Endothelial cell of umbilical vein (primary cell): ENCODE measurements at regions not wholly inside any gene's neighbourhood (a gene's known extent, or its start where the extent isn't known, plus 50 kb on each side); places are given as distances from the start of the nearest gene placed in this dataset.

Experiments used
- BruUV-seq: library from RNA; stranded (reverse); fragments of 400-500 nt; replicated peaks from 2 replicates; lab custom pipeline; 2021; lab: Mats Ljungman, UMichigan
- CTCF ChIA-PET: fragments of 300-600, 350-600 bp; sonication (Branson Sonifier 250); formaldehyde crosslinking; loops from one replicate; lab custom pipeline; 2021; ENCODE audit warnings: antibody characterized with exemption, inconsistent platforms; lab: Charles Lee
- POLR2A ChIA-PET: fragments of 300-600, 350-600 bp; sonication (Branson Sonifier 250); formaldehyde crosslinking; loops from one replicate; lab custom pipeline; 2021; ENCODE audit warnings: antibody characterized with exemption, inconsistent platforms; lab: Charles Lee
- DNase-seq: peaks from one replicate; pipeline ENCODE4 v3.0.0-alpha.2; 2011; ENCODE audit warnings: low read depth, low spot score
- FAIRE-seq: peaks from 2 replicates; lab custom pipeline; 2011; peaks lifted over from hg19 to GRCh38; lab: Jason Lieb, UNC
- H2AFZ ChIP-seq: 2 replicates; pipeline ENCODE4 v1.6.0; 2012; ENCODE audit warnings: low read depth, low read length, control low read depth, inconsistent platforms
- H3K27ac ChIP-seq: 2 replicates; pipeline ENCODE4 v1.5.1; 2011; ENCODE audit warnings: low read depth, mild to moderate bottlenecking, control low read depth, low read length, moderate library complexity; ENCODE audit not compliant: insufficient read depth
- H3K27me3 ChIP-seq, 2 experiments: 2 replicates each; pipeline versions ENCODE4 v1.6.0 to v1.6.1; 2011; ENCODE audit warnings: low read length in 2 of 2, mixed read lengths in 1 of 2; ENCODE audit not compliant: control insufficient read depth in 2 of 2, insufficient read depth in 2 of 2
- H3K36me3 ChIP-seq, 2 experiments: 2 replicates in 1 of 2; 3 replicates in 1 of 2; pipeline ENCODE4 v1.5.1; 2011; ENCODE audit warnings: low read length in 2 of 2, mild to moderate bottlenecking in 1 of 2, moderate library complexity in 1 of 2; ENCODE audit not compliant: control insufficient read depth in 2 of 2, insufficient read depth in 2 of 2; ENCODE audit errors: extremely low read depth in 1 of 2
- H3K4me1 ChIP-seq: 3 replicates; pipeline ENCODE4 v1.5.1; 2011; ENCODE audit warnings: mild to moderate bottlenecking, low read length; ENCODE audit not compliant: control insufficient read depth, insufficient read depth; ENCODE audit errors: extremely low read depth
- H3K4me2 ChIP-seq: 2 replicates; pipeline ENCODE4 v1.6.1; 2011; ENCODE audit warnings: low read length, control low read depth, mixed read lengths; ENCODE audit not compliant: insufficient read depth
- H3K4me3 ChIP-seq, 3 experiments: fragments of 200-600 bp in 1 of 3; sonication (generic), shearing (Covaris generic) in 1 of 3; replicated peaks in 1 of 3; 2 replicates each; pipeline ENCODE4 v1.5.1; 2011 to 2016; ENCODE audit warnings: control low read depth in 3 of 3, low read length in 3 of 3, mild to moderate bottlenecking in 2 of 3, inconsistent platforms in 1 of 3, low read depth in 1 of 3, moderate library complexity in 1 of 3; ENCODE audit not compliant: insufficient read depth in 1 of 3
- H3K79me2 ChIP-seq: 2 replicates; pipeline ENCODE4 v1.6.0; 2012; ENCODE audit warnings: low read length, inconsistent platforms; ENCODE audit not compliant: control insufficient read depth, insufficient read depth
- H3K9ac ChIP-seq: replicated peaks from 2 replicates; pipeline ENCODE3; 2011; ENCODE audit warnings: low read length, control low read depth; ENCODE audit not compliant: insufficient read depth; ENCODE audit errors: extremely low read depth
- H3K9me1 ChIP-seq: replicated peaks from 3 replicates; pipeline ENCODE4 v1.6.0; 2011; ENCODE audit warnings: mild to moderate bottlenecking, low read length; ENCODE audit not compliant: control insufficient read depth, insufficient read depth; ENCODE audit errors: extremely low read depth
- H3K9me3 ChIP-seq: replicated peaks from 2 replicates; pipeline ENCODE4 v1.5.1; 2012; ENCODE audit warnings: low read length, inconsistent platforms; ENCODE audit not compliant: control insufficient read depth, insufficient read depth
- H4K20me1 ChIP-seq: replicated peaks from 2 replicates; pipeline ENCODE3; 2011; ENCODE audit warnings: mild to moderate bottlenecking, low read length; ENCODE audit not compliant: control insufficient read depth, insufficient read depth; ENCODE audit errors: extremely low read depth
- CTCF ChIP-seq, 2 donors: IDR thresholded peaks; 1 replicate in 1 of 2; 2 replicates in 1 of 2; pipeline ENCODE4 v1.5.1; 2011; ENCODE audit warnings: low read length in 2 of 2, mild to moderate bottlenecking in 2 of 2, moderate library complexity in 2 of 2, control low read depth in 1 of 2, inconsistent platforms in 1 of 2, low read depth in 1 of 2; ENCODE audit not compliant: insufficient read depth in 1 of 2; ENCODE audit errors: extremely low read depth in 1 of 2
- EZH2 ChIP-seq: IDR thresholded peaks from 2 replicates; pipeline ENCODE4 v1.6.1; 2012; ENCODE audit warnings: borderline replicate concordance, low read depth, mild to moderate bottlenecking, moderate library complexity, low read length, inconsistent platforms; ENCODE audit not compliant: severe bottlenecking
- FOS ChIP-seq: IDR thresholded peaks from 2 replicates; pipeline ENCODE4 v1.6.1; 2011; ENCODE audit warnings: mild to moderate bottlenecking, low read length, moderate library complexity, borderline replicate concordance; ENCODE audit not compliant: insufficient read depth
- GATA2 ChIP-seq: IDR thresholded peaks from 2 replicates; pipeline ENCODE4 v1.7.0; 2011; ENCODE audit warnings: low read depth, mild to moderate bottlenecking, moderate library complexity, mixed read lengths, low read length; ENCODE audit not compliant: insufficient read length, insufficient read depth
- JUN ChIP-seq: IDR thresholded peaks from 2 replicates; pipeline ENCODE4 v1.6.1; 2011; ENCODE audit warnings: borderline replicate concordance, low read depth; ENCODE audit not compliant: insufficient read length, insufficient read depth
- MAX ChIP-seq: IDR thresholded peaks from 2 replicates; pipeline ENCODE4 v1.6.1; 2011; ENCODE audit not compliant: insufficient read depth, insufficient read length
- POLR2A ChIP-seq: IDR thresholded peaks from 2 replicates; pipeline ENCODE4 v1.6.1; 2012; ENCODE audit warnings: low read depth, mild to moderate bottlenecking, control low read depth, low read length
- POLR2AphosphoS5 ChIP-seq: IDR thresholded peaks from 2 replicates; pipeline ENCODE4 v1.6.1; 2012; ENCODE audit warnings: low read depth, mild to moderate bottlenecking, control low read depth, low read length, moderate library complexity; ENCODE audit not compliant: insufficient read depth
- dilution Hi-C: fragments of 300-500 bp; cut with MboI; formaldehyde crosslinking; loops from one replicate; pipeline ENCODE4 v1.15.0; 2019; ENCODE audit warnings: low sequenced_read_pairs; ENCODE audit not compliant: extremely low pct_ligation_motif_present
- intact Hi-C: fragments of 100-400 bp; cut with micrococcal nuclease; formaldehyde crosslinking; loops from one replicate; pipeline ENCODE4 v1.10.0; 2022

- Histone ChIP-seq H3K36me3 (no peaks in the 10 kb centered on the region), H2AFZ (no peak overlapping the region), H4K20me1 (no peaks in the 10 kb centered on the region), H3K27me3 (no peaks in the 10 kb centered on the region), H3K4me3 (no peak overlapping the region), H3K4me2 (no peak overlapping the region), H3K9me3 (no peaks in the 10 kb centered on the region), H3K79me2 (no peaks in the 10 kb centered on the region), H3K4me1 (no peaks in the 10 kb centered on the region), H3K9me1 (no peaks in the 10 kb centered on the region), H3K27ac (no peak overlapping the region), H3K9ac (no peak overlapping the region)
- POLR2A ChIA-PET, result no interaction called here
- no TSS peak for BruUV-seq
- CTCF ChIA-PET, result no interaction called here
- TF ChIP-seq EZH2 (no peak), JUN (no peak), CTCF (IDR thresholded peaks at IDR 0.05; ENCODE audit: extremely low read depth in 1 of 2, insufficient read depth in 1 of 2, low read depth in 1 of 2, low read length in 2 of 2) (no peak), GATA2 (no peak), POLR2AphosphoS5 (no peak), FOS (no peak), POLR2A (no peak), MAX (no peak)
- intact Hi-C loops (no loop called here), dilution Hi-C loops (no loop called here)
- no peak for FAIRE-seq
- no peak for DNase-seq
Observed at GRCh38 chr2:19719540-19719939, 182.2 kb downstream of the TTC32 start.
